NCI-H1417 treated with DMSO at 0.1 percent for 48 hours (cell line): ENCODE measurements at regions not wholly inside any gene's neighbourhood (a gene's known extent, or its start where the extent isn't known, plus 50 kb on each side); places are given as distances from the start of the nearest gene placed in this dataset.

Experiments
- DNase-seq: peaks from one replicate; lab custom pipeline; 2025; lab: John Stamatoyannopoulos, UW

GRCh38 chr10:1788401-1788800 is 51.1 kb upstream of the ADARB2 start:
- DNase-seq, result no peak
